Left kidney (tissue), 1 donor: ENCODE measurements at regions not wholly inside any gene's neighbourhood (a gene's known extent, or its start where the extent isn't known, plus 50 kb on each side); places are given as distances from the start of the nearest gene placed in this dataset.

Experiments used
- DNase-seq: peaks from one replicate; pipeline ENCODE4 v3.0.0-alpha.2; 2013

GRCh38 chr11:71310184-71310583 lies 57.8 kb upstream of the SHANK2 start:
- no peak for DNase-seq

GRCh38 chr11:71309611-71310010 lies 57.2 kb upstream of the SHANK2 start:
- DNase-seq, result no peak

GRCh38 chr11:71309181-71309580 lies 56.8 kb upstream of the SHANK2 start:
- DNase-seq, result no peak

- no peak for DNase-seq
Measured at GRCh38 chr11:71307811-71308645, 55.7 kb upstream of the SHANK2 start.

DNA sequence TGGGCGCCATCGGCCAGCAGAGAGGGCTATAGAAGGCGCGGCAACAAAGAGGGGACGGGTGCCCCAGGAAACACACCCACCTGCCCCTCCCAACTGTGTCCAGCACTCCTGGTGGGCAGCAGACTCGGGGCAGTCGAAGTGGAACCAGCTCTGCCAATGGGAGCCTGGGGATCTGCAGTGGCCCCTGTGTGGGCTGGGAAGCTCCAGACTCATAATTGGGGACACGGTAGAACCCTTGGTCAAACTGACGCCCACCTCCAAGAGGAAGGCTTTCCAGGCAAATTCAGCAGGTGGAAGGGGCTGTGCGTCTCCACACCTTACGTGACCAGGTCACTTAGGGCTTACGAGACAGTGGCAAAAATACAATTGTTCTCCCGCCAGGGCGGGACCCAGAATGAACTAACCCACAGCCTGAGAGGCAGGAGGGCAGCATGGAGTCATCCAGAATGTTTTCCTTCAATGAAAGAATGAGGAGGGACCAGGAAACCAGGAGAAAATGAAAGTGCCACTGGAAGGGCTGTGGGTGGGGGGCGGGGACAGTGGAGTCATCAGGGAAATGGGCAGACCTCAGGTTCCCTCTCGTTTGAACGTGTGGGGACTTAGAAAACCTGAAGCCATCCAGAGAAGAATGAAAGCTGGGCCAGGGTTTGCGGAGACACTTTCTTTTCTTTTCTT lies 53.2 kb upstream of the SHANK2 start:
- no peak for DNase-seq

GRCh38 chr11:71305041-71305440 lies 52.7 kb upstream of the SHANK2 start:
- no peak for DNase-seq

GRCh38 chr11:71304491-71304890 lies 52.1 kb upstream of the SHANK2 start:
- DNase-seq, result no peak

GRCh38 chr11:71304045-71304444 lies 51.7 kb upstream of the SHANK2 start:
- no peak for DNase-seq

GRCh38 chr11:71302911-71303310 lies 50.5 kb upstream of the SHANK2 start:
- DNase-seq, result no peak

- no peak for DNase-seq
Measured at GRCh38 chr11:71302534-71302909, 50.1 kb upstream of the SHANK2 start.
